Fibroblast of pulmonary artery (primary cell): ENCODE measurements at regions not wholly inside any gene's neighbourhood (a gene's known extent, or its start where the extent isn't known, plus 50 kb on each side); places are given as distances from the start of the nearest gene placed in this dataset.

Source experiments
- DNase-seq: peaks from one replicate; pipeline ENCODE4 v3.0.0-alpha.2; 2010; ENCODE audit warnings: low read depth
- H3K4me3 ChIP-seq: replicated peaks from 2 replicates; pipeline ENCODE4 v1.5.1; 2011; ENCODE audit warnings: low read depth, mild to moderate bottlenecking, control low read depth, low read length, moderate library complexity
- CTCF ChIP-seq: IDR thresholded peaks from 2 replicates; pipeline ENCODE4 v1.5.1; 2011; ENCODE audit warnings: mild to moderate bottlenecking, control low read depth, low read length, inconsistent platforms; ENCODE audit errors: missing control alignments

- TF ChIP-seq CTCF = no peak
- no peak for DNase-seq
These were observed 62.6 kb upstream of the SFMBT2 start for GRCh38 chr10:7473474-7473873.

GRCh38 chr10:7471720-7472367 lies 61.0 kb upstream of the SFMBT2 start:
- TF ChIP-seq CTCF = no peak
- DNase-seq = no peak
- no peak overlapping the region for H3K4me3 ChIP-seq

More at GRCh38 chr10:7473474-7473873, 62.6 kb upstream of the SFMBT2 start:
- no peak overlapping the region for H3K4me3 ChIP-seq

GRCh38 chr10:7470371-7470770 lies 59.5 kb upstream of the SFMBT2 start:
- no peak for TF ChIP-seq CTCF
- H3K4me3 ChIP-seq = no peak overlapping the region
- no peak for DNase-seq

- H3K4me3 ChIP-seq = no peak overlapping the region
- TF ChIP-seq CTCF = no peak
- no peak for DNase-seq
These were observed 56.3 kb upstream of the SFMBT2 start for GRCh38 chr10:7467031-7467667.

DNA sequence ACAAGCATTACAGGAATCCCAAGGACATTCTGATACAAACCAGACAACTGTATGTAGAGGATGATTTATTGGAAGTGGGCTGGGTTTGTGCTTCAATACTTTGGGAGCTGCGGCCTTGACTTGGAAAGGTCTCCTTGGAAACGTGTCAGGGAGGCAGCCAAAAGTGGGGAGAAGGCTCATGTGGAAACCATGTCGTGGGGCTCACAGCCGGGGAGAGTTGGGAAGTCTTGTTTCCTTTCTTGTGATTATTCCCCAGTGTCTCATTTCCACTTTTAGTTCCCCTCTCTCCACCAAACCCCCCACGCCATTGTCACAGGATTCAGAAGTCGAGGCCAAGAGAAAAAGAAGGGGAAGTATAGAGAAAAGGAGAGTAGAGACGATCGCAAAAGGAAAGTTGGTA lies 53.9 kb upstream of the SFMBT2 start:
- H3K4me3 ChIP-seq = no peak overlapping the region
- DNase-seq = no peak
- TF ChIP-seq CTCF = no peak
